K562 (cell line): ENCODE measurements at regions not wholly inside any gene's neighbourhood (a gene's known extent, or its start where the extent isn't known, plus 50 kb on each side); places are given as distances from the start of the nearest gene placed in this dataset.

Experiments used
- ATAC-seq: fragments of 200-7000 bp; cut with Tn5 transposase; 3 replicates; pipeline ENCODE4 v1.9.1; 2020; ENCODE audit warnings: moderate library complexity
- BruUV-seq: library from RNA; stranded (reverse); fragments of 400-500 nt; replicated peaks from 2 replicates; lab custom pipeline; 2021; lab: Mats Ljungman, UMichigan
- CTCF ChIA-PET: fragments of 300-600 bp; formaldehyde crosslinking; extraction: SDS; loops from one replicate; lab custom pipeline; 2021; ENCODE audit warnings: low intra/inter-chr PET ratio; lab: Yijun Ruan, JAX
- POLR2A ChIA-PET: fragments of 300-600, 350-650 bp; sonication (Branson Sonifier 250); formaldehyde crosslinking; extraction: SDS; loops from one replicate; lab custom pipeline; 2021; ENCODE audit warnings: antibody characterized with exemption, inconsistent platforms; lab: Yijun Ruan, JAX
- DNase-seq, 4 experiments: peaks; one replicate each; pipeline versions ENCODE4 v3.0.0 to v3.0.0-alpha.2; 2011 to 2018; ENCODE audit warnings: low spot score in 3 of 4, mixed read lengths in 3 of 4; ENCODE audit errors: extremely low read depth in 1 of 4
- FAIRE-seq: peaks from 2 replicates; lab custom pipeline; 2011; peaks lifted over from hg19 to GRCh38; lab: Jason Lieb, UNC
- H2AFZ ChIP-seq: 2 replicates; pipeline ENCODE4 v1.6.0; 2011; ENCODE audit warnings: low read depth, low read length, control low read depth, inconsistent platforms
- H3K27ac ChIP-seq: fragments of 200-600 bp; 3 replicates; pipeline ENCODE4 v1.8.0; 2011; ENCODE audit warnings: low read depth, mild to moderate bottlenecking, control low read depth, inconsistent platforms, low read length, moderate library complexity, mixed read lengths; ENCODE audit errors: extremely low read depth
- H3K27me3 ChIP-seq, 2 experiments: fragments of 300-600 bp in 1 of 2; 2 replicates in 1 of 2; 3 replicates in 1 of 2; pipeline versions ENCODE4 v1.6.0 to v1.8.0; 2011; ENCODE audit warnings: inconsistent platforms in 2 of 2, low read length in 2 of 2, mild to moderate bottlenecking in 1 of 2, mixed read lengths in 1 of 2, moderate library complexity in 1 of 2; ENCODE audit not compliant: control insufficient read depth in 2 of 2, insufficient read depth in 2 of 2
- H3K36me3 ChIP-seq: fragments of 300-600 bp; 3 replicates; pipeline ENCODE4 v1.8.0; 2011; ENCODE audit warnings: mild to moderate bottlenecking, low read length, inconsistent platforms; ENCODE audit not compliant: control insufficient read depth, insufficient read depth
- H3K4me1 ChIP-seq, 2 experiments: fragments of 200-600 bp in 1 of 2; replicated peaks in 1 of 2; 2 replicates in 1 of 2; 3 replicates in 1 of 2; pipeline versions ENCODE4 v1.5.1 to v1.8.0; 2011; ENCODE audit warnings: inconsistent platforms in 2 of 2, low read length in 2 of 2, mild to moderate bottlenecking in 1 of 2, mixed read lengths in 1 of 2, moderate library complexity in 1 of 2; ENCODE audit not compliant: control insufficient read depth in 2 of 2, insufficient read depth in 2 of 2
- H3K4me2 ChIP-seq: 2 replicates; pipeline ENCODE4 v1.6.1; 2011; ENCODE audit warnings: low read length, control low read depth, inconsistent platforms, mixed read lengths; ENCODE audit not compliant: insufficient read depth
- H3K4me3 ChIP-seq: fragments of 200-600 bp; sonication (generic), shearing (Covaris generic); 2 replicates; pipeline ENCODE4 v1.5.1; 2016; ENCODE audit warnings: control low read depth, inconsistent platforms
- H3K79me2 ChIP-seq: fragments of 200-600 bp; 3 replicates; pipeline ENCODE4 v1.8.0; 2011; ENCODE audit warnings: low read length, inconsistent platforms; ENCODE audit not compliant: control insufficient read depth, insufficient read depth
- H3K9ac ChIP-seq, 2 experiments: 2 replicates each; pipeline versions ENCODE4 v1.6.0 to v1.6.1; 2011; ENCODE audit warnings: low read depth in 2 of 2, low read length in 2 of 2, control low read depth in 1 of 2, inconsistent platforms in 1 of 2, mild to moderate bottlenecking in 1 of 2, mixed read lengths in 1 of 2; ENCODE audit not compliant: insufficient read depth in 1 of 2
- H3K9me1 ChIP-seq: one replicate; pipeline ENCODE4 v1.6.0; 2011; ENCODE audit warnings: inconsistent platforms, mild to moderate bottlenecking, low read length, moderate library complexity; ENCODE audit not compliant: control insufficient read depth, insufficient read depth
- H3K9me3 ChIP-seq: replicated peaks from 2 replicates; pipeline ENCODE4 v1.5.1; 2011; ENCODE audit warnings: low read depth, low read length, inconsistent platforms; ENCODE audit not compliant: control insufficient read depth, insufficient read depth
- H4K20me1 ChIP-seq: replicated peaks from 2 replicates; pipeline ENCODE4 v1.6.1; 2011; ENCODE audit warnings: low read length, inconsistent platforms, mixed read lengths; ENCODE audit not compliant: control insufficient read depth, insufficient read depth
- ATF2 ChIP-seq: sonication (generic); formaldehyde crosslinking; IDR thresholded peaks from 2 replicates; pipeline ENCODE4 v1.8.1; 2022; ENCODE audit warnings: missing genetic modification reagents
- CBX5 ChIP-seq: IDR thresholded peaks from 2 replicates; pipeline ENCODE4 v1.6.1; 2014; ENCODE audit warnings: low read depth, borderline replicate concordance
- FOXJ2 ChIP-seq: fragments of 200-800 bp; sonication (Bioruptor generic); IDR thresholded peaks from 2 replicates; pipeline ENCODE4 v1.6.1; 2016; ENCODE audit warnings: missing genetic modification characterization, missing compliant biosample characterization
- GTF2E2 ChIP-seq: fragments of 200-800 bp; sonication (Bioruptor generic); IDR thresholded peaks from 2 replicates; pipeline ENCODE4 v1.6.1; 2016; ENCODE audit warnings: missing genetic modification characterization, missing compliant biosample characterization
- HDAC6 ChIP-seq: IDR thresholded peaks from 2 replicates; pipeline ENCODE4 v1.6.1; 2012; ENCODE audit warnings: low read depth, mild to moderate bottlenecking, control low read depth, inconsistent platforms, low read length, moderate library complexity
- KAT8 ChIP-seq: fragments of 450-650 bp; IDR thresholded peaks from 2 replicates; pipeline ENCODE4 v1.6.1; 2016; ENCODE audit warnings: low read depth, mild to moderate bottlenecking
- NRF1 ChIP-seq, 2 experiments: fragments of 450-650 bp; IDR thresholded peaks in 1 of 2; conservative IDR thresholded peaks in 1 of 2; 2 replicates each; pipeline ENCODE4 v1.6.1; 2014; ENCODE audit warnings: mild to moderate bottlenecking in 2 of 2
- PCBP1 ChIP-seq: fragments of 200-400 bp; formaldehyde crosslinking; IDR thresholded peaks from 2 replicates; pipeline ENCODE4 v1.6.1; 2018; ENCODE audit warnings: mild to moderate bottlenecking, low read depth, low read length; ENCODE audit not compliant: poor library complexity, severe bottlenecking
- POU5F1 ChIP-seq: fragments of 150-350 bp; IDR thresholded peaks from 2 replicates; pipeline ENCODE4 v1.6.1; 2014; ENCODE audit warnings: borderline replicate concordance, low read length, low read depth, mild to moderate bottlenecking; ENCODE audit not compliant: partially characterized antibody
- SAFB2 ChIP-seq: fragments of 200-400 bp; formaldehyde crosslinking; IDR thresholded peaks from 2 replicates; pipeline ENCODE4 v1.6.1; 2018; ENCODE audit warnings: borderline replicate concordance, low read length, low read depth, moderate library complexity; ENCODE audit not compliant: severe bottlenecking
- XRCC5 ChIP-seq: fragments of 200-400 bp; formaldehyde crosslinking; IDR thresholded peaks from 2 replicates; pipeline ENCODE4 v1.6.1; 2017; ENCODE audit warnings: low read depth, mild to moderate bottlenecking, low read length
- ZBTB7A ChIP-seq: IDR thresholded peaks from 2 replicates; pipeline ENCODE4 v1.6.1; 2011; ENCODE audit warnings: low read depth, mild to moderate bottlenecking, low read length, moderate library complexity, borderline replicate concordance; ENCODE audit not compliant: control insufficient read depth
- WGBS: fragments of 100-300 bp; shearing (Covaris generic); methylation state at CpG from one replicate; pipeline ENCODE4 v1.1.6; 2016; ENCODE audit warnings: low coverage, mixed read lengths; ENCODE audit not compliant: insufficient coverage; ENCODE audit errors: missing lambda C conversion rate; 5-methylcytosine and 5-hydroxymethylcytosine counted together
- in situ Hi-C: fragments of 300-500 bp; cut with MboI; formaldehyde crosslinking; loops from 4 replicates; pipeline ENCODE4 v1.15.0; 2018; ENCODE audit warnings: inconsistent platforms, mixed read lengths
- intact Hi-C: fragments of 100-400 bp; cut with micrococcal nuclease; formaldehyde crosslinking; loops from 2 replicates; pipeline ENCODE4 v1.14.2; 2022
- TF ChIP-seq, protein P1 (sequence below): fragments of 250-450 bp; sonication (Bioruptor Pico); IDR thresholded peaks from 2 replicates; pipeline ENCODE4 v1.8.0; 2021; ENCODE audit warnings: moderate library complexity, mild to moderate bottlenecking, inconsistent platforms
- TF ChIP-seq, protein P2 (sequence below): sonication (generic); formaldehyde crosslinking; IDR thresholded peaks from 2 replicates; pipeline ENCODE4 v1.8.0; 2022; ENCODE audit warnings: mild to moderate bottlenecking, missing genetic modification reagents

DNA sequence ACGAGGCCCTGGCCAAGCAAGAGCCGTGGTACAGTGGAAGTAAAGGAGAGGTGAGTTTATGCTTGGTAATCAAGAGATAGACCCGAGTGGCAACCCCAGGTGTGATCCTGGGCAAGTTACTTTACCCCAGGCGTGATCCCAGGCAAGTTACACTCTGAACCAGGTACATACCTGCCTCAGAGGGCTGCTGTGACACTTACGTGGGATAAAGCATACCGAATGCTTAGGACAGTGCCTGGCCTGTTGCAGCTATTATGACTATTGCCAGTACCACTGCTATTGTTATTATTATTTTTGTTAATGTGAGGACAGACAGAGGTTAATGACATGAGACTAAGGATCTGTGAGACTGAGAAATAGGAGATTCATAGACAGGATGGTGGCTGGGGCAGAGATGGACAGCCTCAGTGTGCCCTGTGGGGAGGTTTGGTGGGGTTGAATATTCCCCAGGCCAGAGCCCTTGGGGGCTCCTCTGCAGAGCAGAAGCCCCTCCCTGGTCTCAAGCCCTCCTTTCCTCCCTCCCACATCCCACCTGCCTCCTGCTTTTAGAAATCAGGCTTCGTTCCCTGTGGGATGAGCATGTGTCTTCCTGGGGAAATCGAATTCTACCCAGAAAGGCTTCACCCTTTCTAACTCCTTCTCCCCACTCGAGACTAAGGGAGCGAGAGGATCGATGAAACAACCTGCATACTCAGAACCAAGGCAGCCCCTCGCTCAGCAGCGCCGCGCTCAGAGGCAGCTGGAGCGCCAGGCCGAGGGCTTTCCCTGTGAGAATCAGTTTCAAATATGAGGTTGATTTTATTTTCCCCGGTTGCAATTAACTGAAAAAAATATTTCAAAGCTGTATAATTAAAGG lies 62.0 kb upstream of the SIX3 start:
- Histone ChIP-seq H3K9ac (no peak overlapping the region), H3K27me3 (peaks cover 2 to 32% of the 10 kb centered on the region in 2 experiments; a peak in 3 of 5 replicates), H3K27ac (no peak overlapping the region), H3K36me3 (no peaks in the 10 kb centered on the region), H3K4me2 (no peak overlapping the region), H3K9me3 (no peaks in the 10 kb centered on the region), H3K79me2 (no peaks in the 10 kb centered on the region), H4K20me1 (no peaks in the 10 kb centered on the region), H3K4me3 (no peak overlapping the region), H3K4me1 (no peaks in the 10 kb centered on the region), H2AFZ (no peak overlapping the region), H3K9me1 (no peaks in the 10 kb centered on the region)
- intact Hi-C loops = no loop called here
- DNase-seq = no peak
- CTCF ChIA-PET = no interaction called here
- FAIRE-seq = no peak
- ATAC-seq = no peak
- TF ChIP-seq, protein P1, sequence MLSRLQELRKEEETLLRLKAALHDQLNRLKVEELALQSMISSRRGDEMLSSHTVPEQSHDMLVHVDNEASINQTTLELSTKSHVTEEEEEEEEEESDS (CRISPR knock-in tag) = no peak
- no peak for TF ChIP-seq KAT8
- TF ChIP-seq ZBTB7A = no peak
- WGBS = 15% methylated on average over 18 of the region's 18 CpGs
- in situ Hi-C loops = no loop called here
- BruUV-seq = no TSS peak
- POLR2A ChIA-PET = no interaction called here

- H3K4me3 ChIP-seq = no peak overlapping the region
- CTCF ChIA-PET = no interaction called here
- no peak overlapping the region for H2AFZ ChIP-seq
- H3K79me2 ChIP-seq = no peaks in the 10 kb centered on the region
- 1% methylated on average over 8 of the region's 8 CpGs for WGBS
- BruUV-seq = no TSS peak
- H3K27ac ChIP-seq = no peak overlapping the region
- POLR2A ChIA-PET = no interaction called here
- H3K9me3 ChIP-seq = no peaks in the 10 kb centered on the region
- in situ Hi-C loops (no loop called here), intact Hi-C loops (no loop called here)
- ATAC-seq (no peak), FAIRE-seq (no peak), DNase-seq (no peak)
- H3K4me2 ChIP-seq = no peak overlapping the region
- H3K9me1 ChIP-seq = no peaks in the 10 kb centered on the region
- H3K27me3 ChIP-seq = peaks cover 6 to 32% of the 10 kb centered on the region in 2 experiments; a peak in 4 of 5 replicates
- no peaks in the 10 kb centered on the region for H4K20me1 ChIP-seq
- H3K9ac ChIP-seq = no peak overlapping the region
- no peaks in the 10 kb centered on the region for H3K36me3 ChIP-seq
- H3K4me1 ChIP-seq = no peaks in the 10 kb centered on the region
- TF ChIP-seq POU5F1 (no peak), XRCC5 (no peak), PCBP1 (no peak), GTF2E2 (no peak), HDAC6 (no peak), NRF1 (conservative IDR thresholded peaks at IDR 0.05 in 1 of 2, IDR thresholded peaks at IDR 0.05 in 1 of 2) (no peak), FOXJ2 (tag) (no peak), ATF2 (CRISPR knock-in tag) (no peak), CBX5 (no peak), SAFB2 (no peak)
- TF ChIP-seq, protein P2, sequence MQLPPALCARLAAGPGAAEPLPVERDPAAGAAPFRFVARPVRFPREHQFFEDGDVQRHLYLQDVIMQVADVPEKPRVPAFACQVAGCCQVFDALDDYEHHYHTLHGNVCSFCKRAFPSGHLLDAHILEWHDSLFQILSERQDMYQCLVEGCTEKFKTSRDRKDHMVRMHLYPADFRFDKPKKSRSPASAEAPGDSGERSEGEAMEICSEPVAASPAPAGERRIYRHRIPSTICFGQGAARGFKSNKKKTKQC (CRISPR knock-in tag) = no peak
These were observed 61.4 kb upstream of the SIX3 start for GRCh38 chr2:44880125-44880483.
